ENCODE measurements at regions not wholly inside any gene's neighbourhood (a gene's known extent, or its start where the extent isn't known, plus 50 kb on each side); places are given as distances from the start of the nearest gene placed in this dataset.

- TF ChIP-seq CTCF (IDR thresholded peaks at IDR 0.05): no peak
- ATAC-seq (ENCODE audit: low FRiP score) (no peak), DNase-seq (ENCODE audit: low spot score) (no peak)
These were observed 1032.1 kb downstream of the NTRK3 start for GRCh38 chr15:87224404-87224803.

GRCh38 chr15:87219650-87220615 lies 1036.6 kb downstream of the NTRK3 start:
- ATAC-seq (ENCODE audit: low FRiP score): no peak
- no peak for TF ChIP-seq CTCF (IDR thresholded peaks at IDR 0.05)
- DNase-seq (ENCODE audit: low spot score): no peak

GRCh38 chr15:87215100-87215499 lies 1041.4 kb downstream of the NTRK3 start:
- TF ChIP-seq CTCF (IDR thresholded peaks at IDR 0.05): no peak
- no peak for DNase-seq (ENCODE audit: low spot score)
- no peak for ATAC-seq (ENCODE audit: low FRiP score)

GRCh38 chr15:87213626-87214025 lies 1042.9 kb downstream of the NTRK3 start:
- TF ChIP-seq CTCF (IDR thresholded peaks at IDR 0.05): no peak
- DNase-seq (ENCODE audit: low spot score) (no peak), ATAC-seq (ENCODE audit: low FRiP score) (no peak)

- DNase-seq (ENCODE audit: low spot score) (no peak), ATAC-seq (ENCODE audit: low FRiP score) (no peak)
- no peak for TF ChIP-seq CTCF (IDR thresholded peaks at IDR 0.05)
These were observed 1044.5 kb downstream of the NTRK3 start for GRCh38 chr15:87212041-87212440.

- DNase-seq (ENCODE audit: low spot score): no peak
- ATAC-seq (ENCODE audit: low FRiP score): no peak
- no peak for TF ChIP-seq CTCF (IDR thresholded peaks at IDR 0.05)
These were observed 1045.0 kb downstream of the NTRK3 start for GRCh38 chr15:87211547-87211946.

Measured in omental fat pad (tissue), 3 donors.